ENCODE measurements at regions not wholly inside any gene's neighbourhood (a gene's known extent, or its start where the extent isn't known, plus 50 kb on each side); places are given as distances from the start of the nearest gene placed in this dataset.

- ATAC-seq (ENCODE audit: low read depth in 2 of 2) (no peak), DNase-seq (no peak)
- no peaks in the 10 kb centered on the region for H3K36me3 Mint-ChIP-seq
- H3K4me3 Mint-ChIP-seq = no peak overlapping the region
- H3K27ac Mint-ChIP-seq = no peak overlapping the region
- H3K27me3 Mint-ChIP-seq = no peaks in the 10 kb centered on the region
- H3K9me3 Mint-ChIP-seq = no peaks in the 10 kb centered on the region
- H3K4me1 Mint-ChIP-seq = peaks cover 11 to 15% (median 13%) of the 10 kb centered on the region in 3 donors
Observed at GRCh38 chr3:56911363-56911762, 109.6 kb upstream of the ARHGEF3 start.

- Mint-ChIP-seq H3K36me3 (no peaks in the 10 kb centered on the region), H3K4me3 (no peak overlapping the region), H3K4me1 (no peaks in the 10 kb centered on the region), H3K27me3 (no peaks in the 10 kb centered on the region), H3K9me3 (no peaks in the 10 kb centered on the region), H3K27ac (peak overlapping the region in 1 of 6 donors; percentile 29)
- ATAC-seq (ENCODE audit: low read depth in 2 of 2) = no peak
- DNase-seq = no peak
Observed at GRCh38 chr3:56909349-56909748, 107.6 kb upstream of the ARHGEF3 start.

GRCh38 chr3:56908004-56908403 is 106.3 kb upstream of the ARHGEF3 start:
- Mint-ChIP-seq H3K9me3 (no peaks in the 10 kb centered on the region), H3K27me3 (no peaks in the 10 kb centered on the region), H3K4me1 (no peaks in the 10 kb centered on the region), H3K4me3 (no peak overlapping the region), H3K36me3 (no peaks in the 10 kb centered on the region), H3K27ac (no peak overlapping the region)
- DNase-seq (no peak), ATAC-seq (ENCODE audit: low read depth in 2 of 2) (no peak)

- Mint-ChIP-seq H3K9me3 (no peaks in the 10 kb centered on the region), H3K4me1 (peaks cover 0 to 5% (median 0%) of the 10 kb centered on the region in 3 donors), H3K36me3 (no peaks in the 10 kb centered on the region), H3K27ac (peak overlapping the region in 2 of 6 donors; percentile 23 to 37), H3K27me3 (no peaks in the 10 kb centered on the region), H3K4me3 (no peak overlapping the region)
- no peak for DNase-seq
- ATAC-seq (ENCODE audit: low read depth in 2 of 2) = no peak
Observed at GRCh38 chr3:56904552-56905215, 102.9 kb upstream of the ARHGEF3 start.

- ATAC-seq (ENCODE audit: low read depth in 2 of 2) = no peak
- Mint-ChIP-seq H3K4me1 (peaks cover 0 to 8% (median 0%) of the 10 kb centered on the region in 3 donors), H3K4me3 (no peak overlapping the region), H3K36me3 (no peaks in the 10 kb centered on the region), H3K27me3 (no peaks in the 10 kb centered on the region), H3K9me3 (no peaks in the 10 kb centered on the region), H3K27ac (peak overlapping the region in 1 of 6 donors; percentile 16)
- no peak for DNase-seq
Observed at GRCh38 chr3:56903231-56903782, 101.6 kb upstream of the ARHGEF3 start.

- peaks cover 0 to 8% (median 0%) of the 10 kb centered on the region in 3 donors for H3K4me1 Mint-ChIP-seq
- ATAC-seq (ENCODE audit: low read depth in 2 of 2) (no peak), DNase-seq (no peak)
- H3K27me3 Mint-ChIP-seq = no peaks in the 10 kb centered on the region
- H3K9me3 Mint-ChIP-seq = no peaks in the 10 kb centered on the region
- H3K27ac Mint-ChIP-seq = peak overlapping the region in 1 of 6 donors; percentile 16
- no peaks in the 10 kb centered on the region for H3K36me3 Mint-ChIP-seq
- H3K4me3 Mint-ChIP-seq = no peak overlapping the region
Observed at GRCh38 chr3:56902468-56903160, 100.9 kb upstream of the ARHGEF3 start.

GRCh38 chr3:56900801-56901200 is 99.1 kb upstream of the ARHGEF3 start:
- no peak for ATAC-seq (ENCODE audit: low read depth in 2 of 2)
- no peak for DNase-seq
- Mint-ChIP-seq H3K4me1 (peaks cover 0 to 8% (median 0%) of the 10 kb centered on the region in 3 donors), H3K4me3 (no peak overlapping the region), H3K27me3 (no peaks in the 10 kb centered on the region), H3K9me3 (no peaks in the 10 kb centered on the region), H3K36me3 (no peaks in the 10 kb centered on the region), H3K27ac (no peak overlapping the region)

- H3K4me3 Mint-ChIP-seq = no peak overlapping the region
- H3K4me1 Mint-ChIP-seq = peaks cover 0 to 12% (median 0%) of the 10 kb centered on the region in 3 donors
- H3K27me3 Mint-ChIP-seq = no peaks in the 10 kb centered on the region
Observed at GRCh38 chr3:56899851-56900250, 98.1 kb upstream of the ARHGEF3 start.

GRCh38 chr3:56899078-56899477 is 97.3 kb upstream of the ARHGEF3 start:
- H3K9me3 Mint-ChIP-seq = no peaks in the 10 kb centered on the region
- no peak for ATAC-seq (ENCODE audit: low read depth in 2 of 2)
- H3K4me1 Mint-ChIP-seq = peaks cover 0 to 12% (median 0%) of the 10 kb centered on the region in 3 donors
- H3K27me3 Mint-ChIP-seq = no peaks in the 10 kb centered on the region
- no peak for DNase-seq
- H3K27ac Mint-ChIP-seq = no peak overlapping the region
- H3K36me3 Mint-ChIP-seq = no peaks in the 10 kb centered on the region
- no peak overlapping the region for H3K4me3 Mint-ChIP-seq

More at GRCh38 chr3:56899851-56900250, 98.1 kb upstream of the ARHGEF3 start:
- no peak for DNase-seq
- Mint-ChIP-seq H3K36me3 (no peaks in the 10 kb centered on the region), H3K27ac (peak overlapping the region in 1 of 6 donors; percentile 52), H3K9me3 (no peaks in the 10 kb centered on the region)
- ATAC-seq (ENCODE audit: low read depth in 2 of 2) = no peak

GRCh38 chr3:56896357-56896756 is 94.6 kb upstream of the ARHGEF3 start:
- ATAC-seq (ENCODE audit: low read depth in 2 of 2) (no peak), DNase-seq (no peak)
- Mint-ChIP-seq H3K27me3 (no peaks in the 10 kb centered on the region), H3K9me3 (no peaks in the 10 kb centered on the region), H3K4me3 (no peak overlapping the region), H3K36me3 (no peaks in the 10 kb centered on the region), H3K4me1 (peaks cover 0 to 12% (median 0%) of the 10 kb centered on the region in 3 donors), H3K27ac (no peak overlapping the region)

- H3K36me3 Mint-ChIP-seq = no peaks in the 10 kb centered on the region
- no peak overlapping the region for H3K4me3 Mint-ChIP-seq
- H3K4me1 Mint-ChIP-seq = peaks cover 0 to 9% (median 0%) of the 10 kb centered on the region in 3 donors
- H3K27me3 Mint-ChIP-seq = no peaks in the 10 kb centered on the region
- H3K27ac Mint-ChIP-seq = no peak overlapping the region
- ATAC-seq (ENCODE audit: low read depth in 2 of 2) = no peak
- DNase-seq = no peak
- no peaks in the 10 kb centered on the region for H3K9me3 Mint-ChIP-seq
Observed at GRCh38 chr3:56894881-56895431, 93.2 kb upstream of the ARHGEF3 start.

- Mint-ChIP-seq H3K4me3 (no peak overlapping the region), H3K27ac (no peak overlapping the region), H3K9me3 (peaks cover 0 to 2% (median 0%) of the 10 kb centered on the region in 7 donors), H3K4me1 (peaks cover 13 to 22% (median 14%) of the 10 kb centered on the region in 3 donors), H3K36me3 (no peaks in the 10 kb centered on the region), H3K27me3 (no peaks in the 10 kb centered on the region)
- ATAC-seq (ENCODE audit: low read depth in 2 of 2) (no peak), DNase-seq (no peak)
Observed at GRCh38 chr3:56890448-56891091, 88.8 kb upstream of the ARHGEF3 start.

GRCh38 chr3:56889131-56889530 is 87.4 kb upstream of the ARHGEF3 start:
- H3K4me1 Mint-ChIP-seq = peaks cover 13 to 19% (median 14%) of the 10 kb centered on the region in 3 donors
- no peak overlapping the region for H3K4me3 Mint-ChIP-seq
- H3K9me3 Mint-ChIP-seq = peaks cover 0 to 2% (median 0%) of the 10 kb centered on the region in 7 donors
- no peaks in the 10 kb centered on the region for H3K36me3 Mint-ChIP-seq
- peak overlapping the region in 1 of 6 donors; percentile 15 for H3K27ac Mint-ChIP-seq
- DNase-seq (no peak), ATAC-seq (ENCODE audit: low read depth in 2 of 2) (no peak)
- no peaks in the 10 kb centered on the region for H3K27me3 Mint-ChIP-seq
